ENCODE measurements at regions not wholly inside any gene's neighbourhood (a gene's known extent, or its start where the extent isn't known, plus 50 kb on each side); places are given as distances from the start of the nearest gene placed in this dataset.

- no peaks in the 10 kb centered on the region for H3K36me3 ChIP-seq (ENCODE audit: insufficient read depth, low read length, poor library complexity, severe bottlenecking)
- no peak overlapping the region for H3K27ac ChIP-seq (ENCODE audit: low read depth, low read length, poor library complexity, severe bottlenecking)
- H3K4me3 ChIP-seq (ENCODE audit: low read depth, low read length, poor library complexity, severe bottlenecking): no peak overlapping the region
- no peaks in the 10 kb centered on the region for H3K27me3 ChIP-seq (replicated peaks; ENCODE audit: insufficient read depth, low read depth, low read length, poor library complexity)
- intact Hi-C loops (cut with micrococcal nuclease; ENCODE audit: unreplicated experiment): no loop called here
- ChIA-PET POLR2A (ENCODE audit: low non-redundant PET) (no interaction called here), CTCF (no interaction called here)
- TF ChIP-seq CTCF (conservative IDR thresholded peaks at IDR 0.05; ENCODE audit: low read depth, low read length) (no peak), EZH2 (IDR thresholded peaks at IDR 0.05; ENCODE audit: borderline replicate concordance, low read depth, low read length, poor library complexity, severe bottlenecking) (no peak)
- H3K9me3 ChIP-seq (ENCODE audit: low read depth, low read length, poor library complexity, severe bottlenecking): peaks cover 4% of the 10 kb centered on the region
- H3K4me1 ChIP-seq (ENCODE audit: insufficient read depth, low read length, poor library complexity, severe bottlenecking): no peaks in the 10 kb centered on the region
- DNase-seq (ENCODE audit: low spot score): no peak
- no TSS peak for BruUV-seq (replicated peaks)
Measured at GRCh38 chr11:98616098-98616655, 404.6 kb upstream of the CNTN5 start.

- BruUV-seq (replicated peaks): no TSS peak
- CTCF ChIA-PET: no interaction called here
- no peak for DNase-seq (ENCODE audit: low spot score)
- intact Hi-C loops (cut with micrococcal nuclease; ENCODE audit: unreplicated experiment): no loop called here
- H3K27ac ChIP-seq (ENCODE audit: low read depth, low read length, poor library complexity, severe bottlenecking): no peak overlapping the region
- H3K27me3 ChIP-seq (replicated peaks; ENCODE audit: insufficient read depth, low read depth, low read length, poor library complexity): no peaks in the 10 kb centered on the region
- TF ChIP-seq CTCF (conservative IDR thresholded peaks at IDR 0.05; ENCODE audit: low read depth, low read length): no peak
- no peak overlapping the region for H3K4me3 ChIP-seq (ENCODE audit: low read depth, low read length, poor library complexity, severe bottlenecking)
- no peaks in the 10 kb centered on the region for H3K36me3 ChIP-seq (ENCODE audit: insufficient read depth, low read length, poor library complexity, severe bottlenecking)
- POLR2A ChIA-PET (ENCODE audit: low non-redundant PET): no interaction called here
- H3K4me1 ChIP-seq (ENCODE audit: insufficient read depth, low read length, poor library complexity, severe bottlenecking): no peaks in the 10 kb centered on the region
- H3K9me3 ChIP-seq (ENCODE audit: low read depth, low read length, poor library complexity, severe bottlenecking): peaks cover 13% of the 10 kb centered on the region
Measured at GRCh38 chr11:98621767-98622166, 399.0 kb upstream of the CNTN5 start.

- H3K9me3 ChIP-seq (ENCODE audit: low read depth, low read length, poor library complexity, severe bottlenecking): peaks cover 17% of the 10 kb centered on the region
- ChIA-PET POLR2A (ENCODE audit: low non-redundant PET) (no interaction called here), CTCF (no interaction called here)
- TF ChIP-seq CTCF (conservative IDR thresholded peaks at IDR 0.05; ENCODE audit: low read depth, low read length): no peak
- no peak for TF ChIP-seq EZH2 (IDR thresholded peaks at IDR 0.05; ENCODE audit: borderline replicate concordance, low read depth, low read length, poor library complexity, severe bottlenecking)
- no peak overlapping the region for H3K4me3 ChIP-seq (ENCODE audit: low read depth, low read length, poor library complexity, severe bottlenecking)
- H3K36me3 ChIP-seq (ENCODE audit: insufficient read depth, low read length, poor library complexity, severe bottlenecking): no peaks in the 10 kb centered on the region
- BruUV-seq (replicated peaks): no TSS peak
- no peaks in the 10 kb centered on the region for H3K4me1 ChIP-seq (ENCODE audit: insufficient read depth, low read length, poor library complexity, severe bottlenecking)
- no peak for DNase-seq (ENCODE audit: low spot score)
- intact Hi-C loops (cut with micrococcal nuclease; ENCODE audit: unreplicated experiment): no loop called here
- H3K27ac ChIP-seq (ENCODE audit: low read depth, low read length, poor library complexity, severe bottlenecking): no peak overlapping the region
- H3K27me3 ChIP-seq (replicated peaks; ENCODE audit: insufficient read depth, low read depth, low read length, poor library complexity): no peaks in the 10 kb centered on the region
Measured at GRCh38 chr11:98625526-98625925, 395.2 kb upstream of the CNTN5 start.

Data from A673 (cell line).